ENCODE measurements at regions not wholly inside any gene's neighbourhood (a gene's known extent, or its start where the extent isn't known, plus 50 kb on each side); places are given as distances from the start of the nearest gene placed in this dataset.

DNA sequence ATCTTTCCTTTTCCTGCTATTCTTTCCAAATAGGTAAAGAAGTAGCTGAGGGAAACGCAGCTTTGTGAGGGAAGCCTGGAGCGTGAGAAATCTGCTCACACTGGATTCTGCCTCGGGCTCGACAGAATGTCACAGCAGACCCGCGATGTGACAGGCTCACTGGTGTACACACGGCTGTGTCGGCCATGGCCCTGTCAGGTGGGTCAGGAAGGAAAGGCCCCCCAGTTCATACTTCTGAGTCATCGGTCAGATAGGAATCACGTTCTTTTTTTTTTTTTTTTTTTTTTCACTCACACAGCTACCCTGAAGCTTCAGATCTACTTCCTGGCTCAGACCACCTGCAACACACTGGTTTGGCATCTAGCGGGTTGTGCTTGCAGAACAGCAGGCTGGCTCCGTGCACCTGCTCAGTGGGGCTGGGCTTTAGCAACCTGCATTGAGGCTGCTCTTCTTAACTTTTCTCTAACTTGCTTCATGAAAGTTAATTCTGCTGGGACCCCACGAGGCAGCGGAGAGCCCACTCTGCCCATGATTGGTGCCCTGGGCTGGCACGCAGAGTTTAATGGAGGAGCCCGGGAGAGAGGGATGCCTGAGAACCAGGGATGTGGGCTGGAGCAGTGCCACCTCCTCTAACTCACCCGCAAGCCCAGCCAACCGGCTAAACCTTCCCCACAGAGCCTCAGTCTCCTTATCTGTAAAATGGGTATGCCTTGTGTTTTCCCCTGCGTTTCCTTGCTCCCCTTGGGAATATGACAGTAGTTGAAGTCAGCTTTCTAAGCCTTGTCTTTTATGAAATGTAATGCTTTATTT, 61.5 kb upstream of the FNDC1 start:
- Histone ChIP-seq H3K9me3 (no peaks in the 10 kb centered on the region), H3K4me1 (peaks cover 52% of the 10 kb centered on the region), H3K4me2 (peak overlapping the region; percentile 57), H3K27me3 (no peaks in the 10 kb centered on the region), H4K20me1 (no peaks in the 10 kb centered on the region), H3K36me3 (no peaks in the 10 kb centered on the region), H3K27ac (peak overlapping the region; percentile 27; the same call in 1 of the 2 replicates), H3K9ac (no peak overlapping the region), H3K4me3 (0 out of 2 replicates have a peak overlapping the region, but pooled peaks have one; percentile 1)
- no peak for TF ChIP-seq Cebpa-rat (IDR thresholded peaks at IDR 0.05)

DNA sequence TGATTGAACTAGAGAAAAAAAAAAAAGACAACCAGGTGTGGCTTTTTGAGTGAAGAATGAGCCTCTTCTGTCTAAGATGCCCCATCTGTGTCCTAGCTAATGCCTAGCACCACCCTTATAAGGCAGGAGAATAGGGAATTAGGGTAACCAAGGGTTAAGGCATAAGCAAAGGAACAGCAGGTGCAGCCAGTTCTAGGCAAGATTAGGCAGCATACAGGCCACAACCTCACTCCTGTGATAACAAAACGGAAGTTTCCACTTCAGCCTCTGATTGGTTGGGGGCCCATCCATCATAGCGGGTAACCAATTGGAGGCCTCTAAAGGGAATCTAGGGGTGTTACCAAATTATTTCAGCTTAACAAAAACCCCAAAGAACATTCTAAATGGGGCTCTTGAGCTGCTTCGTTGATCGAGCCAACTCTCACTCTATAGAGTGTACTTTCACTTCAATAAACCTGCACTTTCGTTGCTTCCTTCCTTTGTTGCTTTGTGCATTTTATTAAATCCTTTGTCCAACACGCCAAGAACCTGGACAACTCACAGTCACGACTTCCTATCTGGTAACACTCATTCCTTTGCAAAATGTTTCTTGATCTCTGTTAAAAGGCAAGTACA, 61.9 kb upstream of the TAGAP start:
- peaks cover 52% of the 10 kb centered on the region for H3K4me1 ChIP-seq
- H3K9me3 ChIP-seq, result no peaks in the 10 kb centered on the region
- H4K20me1 ChIP-seq, result no peaks in the 10 kb centered on the region
- H3K4me3 ChIP-seq, result 0 out of 2 replicates have a peak overlapping the region, but pooled peaks have one; percentile 1
- H3K27ac ChIP-seq, result peak overlapping the region; percentile 35; the same call in 1 of the 2 replicates
- H3K4me2 ChIP-seq, result peak overlapping the region; percentile 57
- H3K36me3 ChIP-seq, result no peaks in the 10 kb centered on the region
- TF ChIP-seq Cebpa-rat (IDR thresholded peaks at IDR 0.05), result no peak
- H3K27me3 ChIP-seq, result no peaks in the 10 kb centered on the region
- no peak overlapping the region for H3K9ac ChIP-seq

- H3K27me3 ChIP-seq, result no peaks in the 10 kb centered on the region
- no peaks in the 10 kb centered on the region for H4K20me1 ChIP-seq
- H3K27ac ChIP-seq, result peak overlapping the region; percentile 76
- no peaks in the 10 kb centered on the region for H3K9me3 ChIP-seq
- no peak overlapping the region for H3K9ac ChIP-seq
- H3K4me2 ChIP-seq, result no peak overlapping the region
- H3K36me3 ChIP-seq, result no peaks in the 10 kb centered on the region
- TF ChIP-seq Cebpa-rat (IDR thresholded peaks at IDR 0.05), result no peak
- peaks cover 54% of the 10 kb centered on the region for H3K4me1 ChIP-seq
- no peak overlapping the region for H3K4me3 ChIP-seq
Observed at GRCh38 chr6:159105716-159106115, 60.9 kb upstream of the TAGAP start.

DNA sequence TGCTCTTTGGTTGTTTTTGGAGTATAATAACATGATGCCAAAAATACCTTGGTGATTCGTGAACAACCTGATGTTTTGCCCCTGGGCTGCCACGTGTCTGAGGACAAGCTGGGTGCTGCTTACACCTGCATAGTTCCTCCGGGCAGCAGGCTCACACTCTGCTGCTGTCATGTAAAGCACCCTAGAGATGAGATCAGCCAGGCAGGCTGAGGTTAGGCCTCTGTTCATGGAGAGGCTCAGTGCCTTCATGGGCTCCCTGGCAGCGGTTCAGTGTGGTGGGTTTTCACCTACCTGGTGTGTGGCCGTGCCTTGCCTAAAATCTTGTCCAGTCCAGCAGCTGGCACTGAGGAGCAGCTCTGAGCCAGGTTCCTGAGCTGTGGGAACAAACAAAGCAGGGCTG, 60.1 kb upstream of the TAGAP start:
- Histone ChIP-seq H3K4me3 (no peak overlapping the region; the same call in 1 of the 2 replicates), H3K4me2 (peak overlapping the region; percentile 78), H3K9ac (peak overlapping the region; percentile 64), H3K36me3 (no peaks in the 10 kb centered on the region), H3K9me3 (no peaks in the 10 kb centered on the region), H3K27me3 (no peaks in the 10 kb centered on the region), H3K27ac (peak overlapping the region; percentile 76), H4K20me1 (no peaks in the 10 kb centered on the region), H3K4me1 (peaks cover 62% of the 10 kb centered on the region)
- no peak for TF ChIP-seq Cebpa-rat (IDR thresholded peaks at IDR 0.05)

DNA sequence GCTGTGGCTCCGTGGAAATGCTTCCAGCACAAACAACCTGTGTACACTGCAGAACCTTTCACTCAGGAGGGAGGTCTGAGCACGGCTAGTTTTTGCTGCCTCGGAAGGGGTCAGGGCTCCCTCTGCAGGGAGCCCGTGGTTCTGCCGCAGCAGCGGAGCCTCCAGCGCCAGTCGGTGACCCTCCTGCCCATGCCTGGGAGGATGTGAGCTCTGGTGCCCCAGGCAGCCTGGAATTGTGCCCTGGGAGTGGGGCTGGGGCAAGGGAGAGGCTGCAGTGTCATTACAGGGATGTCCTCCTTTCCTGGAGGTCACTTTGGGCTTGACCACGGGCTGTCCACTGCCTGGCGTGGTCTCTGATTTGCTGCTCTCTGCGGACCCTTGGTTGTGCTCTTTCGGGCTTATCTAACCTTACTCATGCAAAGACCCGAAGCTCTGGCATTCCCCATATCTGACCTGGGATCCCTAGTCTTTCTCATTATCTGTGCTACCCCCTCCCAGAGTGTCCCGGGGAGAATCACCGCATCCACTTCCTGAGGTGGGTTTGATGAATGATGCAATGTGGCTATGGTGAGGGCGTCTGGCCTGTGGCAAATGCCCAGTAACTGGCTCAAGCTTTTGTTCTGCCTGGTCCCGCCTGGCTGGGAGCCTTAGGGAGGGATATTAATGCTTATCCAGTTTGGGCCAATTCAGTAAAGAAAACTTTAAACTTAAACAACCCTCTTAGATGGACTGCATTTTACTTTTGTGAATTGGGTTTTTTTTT, 59.6 kb upstream of the TAGAP start:
- H3K9me3 ChIP-seq, result no peaks in the 10 kb centered on the region
- H3K4me1 ChIP-seq, result peaks cover 68% of the 10 kb centered on the region
- TF ChIP-seq Cebpa-rat (IDR thresholded peaks at IDR 0.05), result 0 out of 2 replicates have a peak, but pooled peaks have one; percentile 57
- no peak overlapping the region; the same call in 1 of the 2 replicates for H3K4me3 ChIP-seq
- H3K27me3 ChIP-seq, result no peaks in the 10 kb centered on the region
- peak overlapping the region; percentile 78 for H3K4me2 ChIP-seq
- H3K36me3 ChIP-seq, result no peaks in the 10 kb centered on the region
- peak overlapping the region; percentile 76 for H3K27ac ChIP-seq
- H4K20me1 ChIP-seq, result no peaks in the 10 kb centered on the region
- H3K9ac ChIP-seq, result peak overlapping the region; percentile 64

GRCh38 chr6:159103396-159104162, 58.8 kb upstream of the TAGAP start:
- TF ChIP-seq Cebpa-rat (IDR thresholded peaks at IDR 0.05), result no peak
- H3K9ac ChIP-seq, result no peak overlapping the region
- peak overlapping the region; percentile 78 for H3K4me2 ChIP-seq
- H4K20me1 ChIP-seq, result no peaks in the 10 kb centered on the region
- H3K27ac ChIP-seq, result no peak overlapping the region
- peaks cover 76% of the 10 kb centered on the region for H3K4me1 ChIP-seq
- H3K27me3 ChIP-seq, result no peaks in the 10 kb centered on the region
- H3K4me3 ChIP-seq, result no peak overlapping the region
- H3K9me3 ChIP-seq, result no peaks in the 10 kb centered on the region
- no peaks in the 10 kb centered on the region for H3K36me3 ChIP-seq

DNA sequence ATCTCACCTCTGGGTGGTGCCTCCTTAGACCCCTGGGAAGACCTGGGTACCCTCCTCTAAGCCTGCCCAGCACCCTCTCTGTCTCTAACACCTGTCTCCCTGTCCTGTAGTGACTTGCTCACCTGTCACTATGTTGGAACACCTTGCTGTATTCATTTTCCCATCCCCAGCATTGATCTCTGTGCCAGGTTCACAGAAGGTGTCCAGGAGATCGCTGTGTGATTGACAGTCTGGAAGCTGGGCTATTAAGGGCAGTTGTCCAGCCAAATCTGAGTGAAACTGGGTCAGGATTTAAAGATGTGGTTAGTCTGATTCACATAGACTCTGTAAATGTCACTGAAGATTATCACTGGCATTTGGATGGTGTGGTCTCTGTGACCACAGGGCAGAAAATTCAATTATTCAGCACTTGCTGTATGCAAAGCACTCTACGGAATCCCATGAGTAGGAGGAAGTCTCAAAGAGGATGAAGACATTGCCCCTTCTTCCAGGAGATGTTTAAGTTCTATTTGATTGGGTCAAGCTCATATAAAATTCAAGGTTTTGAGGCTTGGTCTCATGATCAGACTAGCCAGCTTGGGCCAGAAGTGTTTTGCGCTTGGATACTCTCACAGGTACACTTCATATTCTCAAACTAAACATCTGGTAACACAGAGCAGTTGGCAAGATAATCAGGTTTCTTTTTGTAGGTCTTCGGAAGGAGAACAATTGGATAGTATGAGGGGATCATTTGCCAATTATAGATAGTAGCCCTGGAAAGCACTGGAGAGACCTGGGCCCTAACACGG, 57.8 kb upstream of the TAGAP start:
- H3K36me3 ChIP-seq, result no peaks in the 10 kb centered on the region
- no peaks in the 10 kb centered on the region for H3K27me3 ChIP-seq
- no peak overlapping the region for H3K4me2 ChIP-seq
- no peak overlapping the region for H3K4me3 ChIP-seq
- TF ChIP-seq Cebpa-rat (IDR thresholded peaks at IDR 0.05), result no peak
- no peak overlapping the region for H3K9ac ChIP-seq
- peaks cover 79% of the 10 kb centered on the region for H3K4me1 ChIP-seq
- H3K9me3 ChIP-seq, result no peaks in the 10 kb centered on the region
- H4K20me1 ChIP-seq, result no peaks in the 10 kb centered on the region
- H3K27ac ChIP-seq, result no peak overlapping the region

DNA sequence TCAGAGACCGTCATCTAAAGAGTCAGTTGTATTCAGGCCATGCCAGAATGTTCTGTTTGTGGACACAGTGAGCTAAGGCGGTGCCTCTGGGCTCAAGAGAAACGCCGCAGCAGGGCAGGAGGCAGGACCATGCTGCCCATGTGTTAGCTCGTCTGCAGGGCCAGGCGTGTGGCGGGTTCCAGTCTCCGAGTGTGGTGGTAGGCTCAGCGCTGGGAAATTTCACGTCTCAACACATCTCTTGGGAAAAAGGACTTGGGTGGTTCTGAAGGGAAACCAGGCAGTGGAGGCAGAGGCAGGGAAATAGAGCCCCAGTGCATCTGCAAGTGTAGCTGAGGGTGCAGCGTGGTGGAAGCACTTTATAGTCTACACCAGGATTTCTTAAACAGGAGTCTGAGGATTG, 56.9 kb upstream of the TAGAP start:
- no peak for TF ChIP-seq Cebpa-rat (IDR thresholded peaks at IDR 0.05)
- H4K20me1 ChIP-seq, result no peaks in the 10 kb centered on the region
- H3K4me3 ChIP-seq, result no peak overlapping the region
- peaks cover 81% of the 10 kb centered on the region for H3K4me1 ChIP-seq
- H3K27me3 ChIP-seq, result no peaks in the 10 kb centered on the region
- H3K9me3 ChIP-seq, result no peaks in the 10 kb centered on the region
- H3K9ac ChIP-seq, result no peak overlapping the region
- H3K36me3 ChIP-seq, result no peaks in the 10 kb centered on the region
- no peak overlapping the region for H3K4me2 ChIP-seq
- H3K27ac ChIP-seq, result no peak overlapping the region
